ENCODE measurements at regions not wholly inside any gene's neighbourhood (a gene's known extent, or its start where the extent isn't known, plus 50 kb on each side); places are given as distances from the start of the nearest gene placed in this dataset.

DNA sequence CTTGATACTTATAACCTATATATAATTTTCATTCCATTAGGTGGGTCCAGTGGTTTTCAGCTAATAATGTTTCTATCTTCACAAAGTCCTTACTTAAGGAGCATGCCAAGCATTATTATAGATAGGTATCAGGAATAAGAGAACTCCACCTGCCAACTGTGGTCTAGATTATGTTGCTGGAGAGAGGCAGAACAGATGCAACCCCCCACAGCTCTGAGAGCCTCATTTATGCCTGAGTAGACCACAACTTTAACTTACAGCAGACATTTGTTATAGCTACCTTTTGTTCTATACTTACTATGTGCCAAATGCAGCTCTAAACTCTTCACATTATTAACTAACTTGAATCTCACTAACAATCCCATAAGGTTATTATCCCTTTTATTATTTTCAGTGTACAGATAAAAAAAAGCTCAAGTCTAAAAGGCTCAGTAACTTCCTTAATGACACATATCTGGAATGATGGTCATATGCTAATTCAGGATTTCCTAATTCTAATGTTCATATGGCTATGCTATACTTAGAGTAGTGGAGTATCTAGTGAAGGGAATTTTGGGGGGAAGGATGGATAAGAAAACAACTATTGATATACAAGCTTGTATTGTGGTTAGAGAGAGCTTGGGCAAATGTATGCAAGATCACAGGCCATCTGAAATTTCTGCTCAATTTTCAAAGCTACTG, 119.1 kb upstream of the RND3 start:
- TF ChIP-seq REST (IDR thresholded peaks at IDR 0.05; ENCODE audit: insufficient read depth in 1 of 2, low read depth in 2 of 2, low read length in 2 of 2), result no peak
- TF ChIP-seq TAF1 (IDR thresholded peaks at IDR 0.05; ENCODE audit: borderline replicate concordance, insufficient read depth, low read length), result no peak
- no peak for TF ChIP-seq POLR2AphosphoS5 (IDR thresholded peaks at IDR 0.05; ENCODE audit: low read depth, low read length)
- no peak for TF ChIP-seq FOXP2 (optimal IDR thresholded peaks at IDR 0.05; ENCODE audit: borderline replicate concordance, extremely low read depth, extremely low read length, insufficient read depth)
- TF ChIP-seq SIN3A (IDR thresholded peaks at IDR 0.05; ENCODE audit: borderline replicate concordance, insufficient read depth, low read length), result no peak

Measured in PFSK-1 (cell line).